Ovary (tissue), 7 donors: ENCODE measurements at regions not wholly inside any gene's neighbourhood (a gene's known extent, or its start where the extent isn't known, plus 50 kb on each side); places are given as distances from the start of the nearest gene placed in this dataset.

Experiments
- DNase-seq, 5 donors: peaks; one replicate each; pipeline ENCODE4 v3.0.0-alpha.2; 2019 to 2020
- H3K27ac ChIP-seq, 2 donors: fragments of 200-600 bp; one replicate each; pipeline versions ENCODE4 v1.5.1 to v1.8.0; 2019 to 2022
- H3K27me3 ChIP-seq: fragments of 200-600 bp; one replicate; pipeline ENCODE4 v1.8.0; 2022
- H3K36me3 ChIP-seq: fragments of 200-600 bp; sonication (generic); one replicate; pipeline ENCODE4 v1.5.1; 2019
- H3K4me1 ChIP-seq: one replicate; pipeline ENCODE4 v1.8.1; 2013; ENCODE audit warnings: mild to moderate bottlenecking, moderate library complexity; ENCODE audit not compliant: insufficient read depth
- H3K4me3 ChIP-seq: fragments of 200-600 bp; sonication (generic); one replicate; pipeline ENCODE4 v1.5.1; 2017
- H3K9me3 ChIP-seq, 2 donors: fragments of 200-600 bp in 1 of 2; sonication (generic) in 1 of 2; one replicate each; pipeline versions ENCODE4 v1.5.1 to v1.8.1; 2013 to 2019; ENCODE audit warnings: mild to moderate bottlenecking in 1 of 2, moderate library complexity in 1 of 2
- EP300 ChIP-seq: sonication (generic); formaldehyde crosslinking; IDR thresholded peaks from one replicate; pipeline ENCODE4 v1.6.1; 2017; ENCODE audit warnings: antibody characterized with exemption
- POLR2A ChIP-seq: fragments of 450-650 bp; IDR thresholded peaks from one replicate; pipeline ENCODE4 v1.6.1; 2017; ENCODE audit warnings: antibody characterized with exemption, mild to moderate bottlenecking, moderate library complexity
- WGBS, 3 donors: extraction: QIAGEN DNeasy Blood & Tissue Kit in 1 of 3; methylation state at CpG; one replicate each; pipeline versions ENCODE4 v1.1.5 to v1.1.7; 2013 to 2017; 5-methylcytosine and 5-hydroxymethylcytosine counted together
- intact Hi-C, 4 donors: fragments of 100-400 bp; cut with DNase I; formaldehyde crosslinking; loops; one replicate each; pipeline versions ENCODE4 v1.11.0 to v1.15.1; 2022 to 2023
- TF ChIP-seq, protein P1 (sequence below), 3 donors: fragments of 450-650 bp in 2 of 3; fragments of 200-600 bp in 1 of 3; IDR thresholded peaks; one replicate each; pipeline versions ENCODE4 v1.5.1 to v1.8.0; 2016 to 2022; ENCODE audit warnings: antibody characterized with exemption in 3 of 3, mild to moderate bottlenecking in 1 of 3
- donor health status: DM: no; HTN: no; CAD: no; lungs with moderate emphysema.
- donor health status: DM: no; HTN: no; CAD: no.
- donor health status: Bipolar disorder and iron deficiency.
- donor health status: DM: no; HTN: no; CAD: no.
- donor health status: DM: yes; HTN: yes; CAD: no.

DNA sequence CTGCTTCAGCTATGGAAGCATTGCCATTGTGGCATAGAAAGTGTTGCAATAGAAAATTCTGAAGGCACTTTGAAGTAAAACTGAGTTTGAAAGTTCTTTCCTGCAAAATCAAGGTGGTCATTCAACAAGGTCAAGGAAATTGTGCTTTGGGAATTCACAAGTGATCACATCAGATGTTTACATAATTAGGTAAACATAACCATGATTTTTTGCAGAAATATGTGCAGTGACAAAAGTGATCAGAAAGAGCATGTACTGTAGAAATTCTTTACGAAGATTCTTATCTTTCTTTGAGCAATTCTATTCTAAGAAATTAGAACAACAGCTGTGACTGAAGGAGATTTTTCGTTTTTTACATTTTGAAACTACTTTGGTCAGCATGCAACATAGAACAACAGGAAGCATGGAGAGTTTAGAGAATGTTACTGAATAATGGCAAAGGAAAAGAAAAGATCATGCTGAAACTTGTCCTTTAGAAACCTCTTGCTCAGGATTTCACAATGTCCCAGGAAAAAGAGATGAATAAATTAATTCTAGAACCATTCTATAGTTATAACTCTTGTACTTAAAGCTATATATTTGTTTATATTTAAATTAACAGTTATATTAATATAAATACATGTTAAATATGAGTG, 643.4 kb upstream of the ARPP21 start:
- H3K27ac ChIP-seq, result no peak overlapping the region
- H3K4me3 ChIP-seq, result no peak overlapping the region
- no peaks in the 10 kb centered on the region for H3K27me3 ChIP-seq
- DNase-seq, result no peak
- no peaks in the 10 kb centered on the region for H3K36me3 ChIP-seq
- whole genome bisulfite sequencing, 3 donors, result 31 to 50% (median 34%) methylated on average over 2 of the region's 2 CpGs
- intact Hi-C loops, result no loop called here
- no peaks in the 10 kb centered on the region for H3K9me3 ChIP-seq
- H3K4me1 ChIP-seq, result no peaks in the 10 kb centered on the region
- TF ChIP-seq, protein P1, sequence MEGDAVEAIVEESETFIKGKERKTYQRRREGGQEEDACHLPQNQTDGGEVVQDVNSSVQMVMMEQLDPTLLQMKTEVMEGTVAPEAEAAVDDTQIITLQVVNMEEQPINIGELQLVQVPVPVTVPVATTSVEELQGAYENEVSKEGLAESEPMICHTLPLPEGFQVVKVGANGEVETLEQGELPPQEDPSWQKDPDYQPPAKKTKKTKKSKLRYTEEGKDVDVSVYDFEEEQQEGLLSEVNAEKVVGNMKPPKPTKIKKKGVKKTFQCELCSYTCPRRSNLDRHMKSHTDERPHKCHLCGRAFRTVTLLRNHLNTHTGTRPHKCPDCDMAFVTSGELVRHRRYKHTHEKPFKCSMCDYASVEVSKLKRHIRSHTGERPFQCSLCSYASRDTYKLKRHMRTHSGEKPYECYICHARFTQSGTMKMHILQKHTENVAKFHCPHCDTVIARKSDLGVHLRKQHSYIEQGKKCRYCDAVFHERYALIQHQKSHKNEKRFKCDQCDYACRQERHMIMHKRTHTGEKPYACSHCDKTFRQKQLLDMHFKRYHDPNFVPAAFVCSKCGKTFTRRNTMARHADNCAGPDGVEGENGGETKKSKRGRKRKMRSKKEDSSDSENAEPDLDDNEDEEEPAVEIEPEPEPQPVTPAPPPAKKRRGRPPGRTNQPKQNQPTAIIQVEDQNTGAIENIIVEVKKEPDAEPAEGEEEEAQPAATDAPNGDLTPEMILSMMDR (IDR thresholded peaks at IDR 0.05), result no peak
- TF ChIP-seq POLR2A (no peak), EP300 (no peak)

DNA sequence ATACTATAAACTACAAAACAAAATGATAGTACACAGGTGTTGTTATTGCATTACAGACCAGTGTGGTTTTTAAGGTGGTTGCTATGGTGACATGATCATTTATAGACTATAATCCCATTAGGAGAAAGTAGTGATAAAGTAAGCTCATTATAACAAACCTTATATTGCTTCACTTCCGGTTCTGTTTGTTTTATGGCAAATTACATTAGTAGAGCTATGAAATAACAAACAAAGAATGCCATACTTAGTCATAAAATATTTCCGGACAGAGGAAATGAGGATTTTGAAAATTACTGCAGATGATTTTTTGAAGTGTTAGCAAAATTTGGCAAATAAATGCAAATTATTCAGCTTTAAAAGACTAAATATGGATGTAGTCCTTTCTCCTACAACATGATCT, 640.4 kb upstream of the ARPP21 start:
- no peak overlapping the region for H3K4me3 ChIP-seq
- DNase-seq, result no peak
- no peaks in the 10 kb centered on the region for H3K4me1 ChIP-seq
- WGBS, 3 donors, result 30 to 45% (median 37%) methylated on average over 2 of the region's 2 CpGs
- H3K27ac ChIP-seq, result no peak overlapping the region
- H3K36me3 ChIP-seq, result no peaks in the 10 kb centered on the region
- TF ChIP-seq, protein P1 (IDR thresholded peaks at IDR 0.05), result no peak
- TF ChIP-seq POLR2A (no peak), EP300 (no peak)
- no peaks in the 10 kb centered on the region for H3K27me3 ChIP-seq
- H3K9me3 ChIP-seq, result no peaks in the 10 kb centered on the region
- intact Hi-C loops, result no loop called here

DNA sequence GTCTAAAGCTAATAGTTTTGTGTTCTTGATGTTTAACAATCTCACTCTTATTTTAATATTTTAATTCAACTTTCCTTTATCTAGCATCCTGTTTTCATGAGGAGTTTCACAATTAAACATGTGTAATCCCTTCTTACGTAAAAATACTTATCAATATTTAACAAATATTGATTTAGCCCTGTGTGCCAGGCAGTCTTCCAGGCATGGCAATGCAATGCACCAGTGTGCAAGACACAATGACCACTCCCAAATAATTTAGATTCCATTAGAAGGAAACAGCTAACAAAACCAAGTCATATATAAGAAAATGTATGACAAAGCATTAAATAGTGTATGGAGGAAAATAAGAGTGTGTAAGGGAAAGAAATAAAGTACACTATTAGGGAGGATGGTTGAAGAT, 627.1 kb upstream of the ARPP21 start:
- TF ChIP-seq POLR2A, result no peak
- no peak for TF ChIP-seq EP300
- DNase-seq, result no peak
- H3K27me3 ChIP-seq, result no peaks in the 10 kb centered on the region
- no peaks in the 10 kb centered on the region for H3K4me1 ChIP-seq
- intact Hi-C loops, result no loop called here
- H3K4me3 ChIP-seq, result no peak overlapping the region
- 49 to 65% (median 58%) methylated on average over 1 of the region's 1 CpG for WGBS, 3 donors
- no peaks in the 10 kb centered on the region for H3K9me3 ChIP-seq
- no peak overlapping the region for H3K27ac ChIP-seq
- no peaks in the 10 kb centered on the region for H3K36me3 ChIP-seq

DNA sequence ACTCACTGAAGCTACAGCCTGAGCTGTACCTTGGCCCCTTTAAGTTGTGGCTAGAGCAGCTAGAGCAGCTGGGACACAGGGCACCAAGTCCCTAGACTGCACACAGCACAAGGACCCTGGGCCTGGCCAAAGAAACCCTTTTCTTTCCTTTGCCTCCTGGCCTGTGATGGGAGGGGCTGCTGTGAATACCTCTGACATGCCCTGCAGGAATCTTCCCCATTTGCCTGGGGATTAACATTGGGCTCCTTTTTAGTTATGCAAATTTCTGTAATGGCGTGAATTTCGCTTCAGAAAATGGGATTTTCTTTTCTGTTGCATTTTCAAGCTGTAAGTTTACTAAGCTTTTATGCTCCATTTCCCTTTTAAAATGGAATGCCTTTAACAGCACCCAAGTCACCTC, 611.2 kb upstream of the ARPP21 start:
- no peaks in the 10 kb centered on the region for H3K36me3 ChIP-seq
- TF ChIP-seq EP300 (no peak), POLR2A (no peak)
- TF ChIP-seq, protein P1 (IDR thresholded peaks at IDR 0.05), result no peak
- no peak overlapping the region for H3K4me3 ChIP-seq
- DNase-seq, result no peak
- no peaks in the 10 kb centered on the region for H3K27me3 ChIP-seq
- 88 to 94% (median 89%) methylated on average over 2 of the region's 2 CpGs for WGBS, 3 donors
- intact Hi-C loops, result no loop called here
- no peak overlapping the region for H3K27ac ChIP-seq
- peaks cover 0 to 4% of the 10 kb centered on the region in 2 donors for H3K9me3 ChIP-seq
- no peaks in the 10 kb centered on the region for H3K4me1 ChIP-seq

DNA sequence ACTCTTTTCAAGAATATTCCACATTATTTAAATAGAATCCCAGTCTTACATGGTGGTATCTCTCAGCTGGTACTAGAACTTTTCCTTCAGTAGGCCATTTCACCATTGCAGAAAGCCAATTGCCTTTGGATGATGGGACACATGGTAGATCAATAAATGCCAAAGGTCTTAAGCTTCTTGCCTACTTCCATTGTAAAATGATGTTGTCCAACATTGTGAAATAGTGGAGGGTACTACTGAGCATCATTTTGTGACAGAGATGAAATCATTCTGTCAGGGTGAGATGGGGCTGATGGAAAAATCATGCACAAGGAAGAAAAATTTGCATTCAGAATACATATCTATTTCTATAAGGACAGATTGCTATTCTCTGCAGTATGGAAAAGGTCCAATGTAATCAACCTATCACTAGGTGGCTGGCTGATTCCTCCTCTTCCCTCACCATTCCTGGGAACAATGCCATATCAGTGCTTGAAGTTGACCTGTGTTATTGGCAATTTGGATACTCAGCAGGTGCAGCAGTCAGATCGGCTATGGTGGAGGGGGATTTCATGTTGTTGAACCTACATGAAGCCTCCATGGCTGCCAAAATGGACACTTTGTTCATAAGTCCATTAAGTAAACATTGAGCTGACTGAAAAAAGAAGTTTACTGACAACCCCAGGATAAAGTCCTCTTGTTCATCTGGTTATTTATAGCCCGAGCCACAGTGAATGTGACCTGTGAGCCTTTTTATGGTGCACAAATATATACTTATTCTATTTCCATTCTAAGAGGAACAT, 596.9 kb upstream of the ARPP21 start:
- intact Hi-C loops, result no loop called here
- no peak for DNase-seq
- Histone ChIP-seq H3K9me3 (no peaks in the 10 kb centered on the region), H3K4me1 (no peaks in the 10 kb centered on the region), H3K27ac (no peak overlapping the region), H3K36me3 (no peaks in the 10 kb centered on the region), H3K27me3 (no peaks in the 10 kb centered on the region), H3K4me3 (no peak overlapping the region)
- TF ChIP-seq, protein P1 (IDR thresholded peaks at IDR 0.05), result no peak
- TF ChIP-seq POLR2A (no peak), EP300 (no peak)
- 68 to 75% (median 73%) methylated on average over 2 of the region's 2 CpGs for WGBS, 3 donors
